ENCODE measurements at regions not wholly inside any gene's neighbourhood (a gene's known extent, or its start where the extent isn't known, plus 50 kb on each side); places are given as distances from the start of the nearest gene placed in this dataset.

- Histone ChIP-seq H3K4me1 (no peaks in the 10 kb centered on the region), H3K9me3 (no peaks in the 10 kb centered on the region), H3K27me3 (no peaks in the 10 kb centered on the region), H3K4me3 (no peak overlapping the region), H3K36me3 (no peaks in the 10 kb centered on the region), H3K27ac (no peak overlapping the region)
- in situ Hi-C loops (cut with MboI; ENCODE audit: low sequenced_read_pairs in 4 of 4) = loop anchor here in 1 of 4 donors (25.0 kb wide), 1 partner anchor 287 kb away; no protein-coding TSS in a partner anchor
- ATAC-seq (no peak), DNase-seq (no peak)
- intact Hi-C loops (cut with DNase I; ENCODE audit: low total_unique reads) = no loop called here
- TF ChIP-seq CTCF (IDR thresholded peaks at IDR 0.05 in 4 of 5, conservative IDR thresholded peaks at IDR 0.05 in 1 of 5) (no peak), POLR2A (IDR thresholded peaks at IDR 0.05) (no peak)
These were observed 300.4 kb upstream of the RUNX1 start for GRCh38 chr21:35349376-35350080.

GRCh38 chr21:35348686-35349085 lies 299.6 kb upstream of the RUNX1 start:
- intact Hi-C loops (cut with DNase I; ENCODE audit: low total_unique reads) (no loop called here), in situ Hi-C loops (cut with MboI; ENCODE audit: low sequenced_read_pairs in 4 of 4) (no loop called here)
- H3K27me3 ChIP-seq = no peaks in the 10 kb centered on the region
- no peaks in the 10 kb centered on the region for H3K4me1 ChIP-seq
- H3K27ac ChIP-seq = no peak overlapping the region
- H3K36me3 ChIP-seq = no peaks in the 10 kb centered on the region
- no peak for DNase-seq
- H3K4me3 ChIP-seq = no peak overlapping the region
- ATAC-seq = no peak
- TF ChIP-seq CTCF (IDR thresholded peaks at IDR 0.05 in 4 of 5, conservative IDR thresholded peaks at IDR 0.05 in 1 of 5) (no peak), POLR2A (IDR thresholded peaks at IDR 0.05) (no peak)
- no peaks in the 10 kb centered on the region for H3K9me3 ChIP-seq

- Histone ChIP-seq H3K36me3 (no peaks in the 10 kb centered on the region), H3K4me3 (no peak overlapping the region), H3K9me3 (no peaks in the 10 kb centered on the region), H3K27me3 (no peaks in the 10 kb centered on the region), H3K27ac (no peak overlapping the region), H3K4me1 (no peaks in the 10 kb centered on the region)
- intact Hi-C loops (cut with DNase I; ENCODE audit: low total_unique reads) (no loop called here), in situ Hi-C loops (cut with MboI; ENCODE audit: low sequenced_read_pairs in 4 of 4) (no loop called here)
- DNase-seq (no peak), ATAC-seq (no peak)
- TF ChIP-seq CTCF (IDR thresholded peaks at IDR 0.05 in 4 of 5, conservative IDR thresholded peaks at IDR 0.05 in 1 of 5) (no peak), POLR2A (IDR thresholded peaks at IDR 0.05) (no peak)
These were observed 297.6 kb upstream of the RUNX1 start for GRCh38 chr21:35346697-35347096.

- no peaks in the 10 kb centered on the region for H3K36me3 ChIP-seq
- TF ChIP-seq CTCF (IDR thresholded peaks at IDR 0.05 in 4 of 5, conservative IDR thresholded peaks at IDR 0.05 in 1 of 5) (no peak), POLR2A (IDR thresholded peaks at IDR 0.05) (no peak)
- no peak overlapping the region for H3K27ac ChIP-seq
- DNase-seq = no peak
- H3K27me3 ChIP-seq = no peaks in the 10 kb centered on the region
- no peak overlapping the region for H3K4me3 ChIP-seq
- no peaks in the 10 kb centered on the region for H3K4me1 ChIP-seq
- intact Hi-C loops (cut with DNase I; ENCODE audit: low total_unique reads) = no loop called here
- in situ Hi-C loops (cut with MboI; ENCODE audit: low sequenced_read_pairs in 4 of 4) = no loop called here
- no peak for ATAC-seq
- no peaks in the 10 kb centered on the region for H3K9me3 ChIP-seq
These were observed 296.9 kb upstream of the RUNX1 start for GRCh38 chr21:35345954-35346353.

- intact Hi-C loops (cut with DNase I; ENCODE audit: low total_unique reads) (no loop called here), in situ Hi-C loops (cut with MboI; ENCODE audit: low sequenced_read_pairs in 4 of 4) (no loop called here)
- Histone ChIP-seq H3K9me3 (no peaks in the 10 kb centered on the region), H3K4me3 (no peak overlapping the region), H3K27ac (no peak overlapping the region), H3K36me3 (no peaks in the 10 kb centered on the region), H3K4me1 (no peaks in the 10 kb centered on the region), H3K27me3 (no peaks in the 10 kb centered on the region)
- no peak for ATAC-seq
- TF ChIP-seq POLR2A (IDR thresholded peaks at IDR 0.05) = no peak
- TF ChIP-seq CTCF (IDR thresholded peaks at IDR 0.05 in 4 of 5, conservative IDR thresholded peaks at IDR 0.05 in 1 of 5) = no peak
- no peak for DNase-seq
These were observed 295.5 kb upstream of the RUNX1 start for GRCh38 chr21:35344582-35344981.
